SHP77 (cell line): ENCODE measurements at regions not wholly inside any gene's neighbourhood (a gene's known extent, or its start where the extent isn't known, plus 50 kb on each side); places are given as distances from the start of the nearest gene placed in this dataset.

Source experiments
- DNase-seq, 2 experiments: peaks; one replicate each; lab custom pipeline; 2025; lab: John Stamatoyannopoulos, UW

DNA sequence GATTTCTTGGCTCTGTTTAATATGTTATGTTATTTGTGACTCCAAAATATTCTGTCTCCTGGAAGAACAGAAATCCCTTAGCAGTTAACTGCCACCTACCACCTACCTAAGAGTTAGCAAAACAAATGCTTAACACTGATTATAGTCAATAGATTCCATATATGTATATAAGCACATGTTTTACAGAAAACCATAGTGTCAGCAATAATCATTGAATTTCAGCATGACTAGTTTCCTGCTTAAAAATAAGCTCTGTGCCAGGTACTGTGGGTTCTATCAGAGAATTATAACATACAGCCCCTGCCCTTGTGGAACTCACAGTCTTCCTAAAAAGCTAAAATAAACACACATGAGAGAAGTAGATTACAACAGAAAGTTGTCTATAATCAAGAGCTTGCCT lies 561.9 kb upstream of the CAMK1G start:
- DNase-seq, result no peak

DNA sequence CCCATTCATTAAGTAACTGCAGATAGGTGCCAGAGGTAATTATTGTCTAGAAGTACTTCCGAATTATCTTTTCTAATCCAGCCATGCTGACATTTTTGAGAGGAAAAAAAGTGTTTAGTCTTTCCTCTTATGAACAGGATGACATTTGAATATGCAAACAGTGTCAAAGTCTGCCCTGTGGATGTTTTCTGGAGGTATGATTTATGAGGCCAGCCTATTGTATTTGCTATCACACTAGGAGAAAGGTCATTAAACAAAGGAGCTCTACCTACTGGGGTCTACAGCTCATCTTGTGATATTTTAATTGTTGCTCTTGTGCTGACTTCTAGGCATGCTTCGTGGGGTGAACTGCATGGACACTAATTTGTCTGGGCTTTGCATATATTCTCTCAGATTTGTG lies 559.7 kb upstream of the CAMK1G start:
- DNase-seq, result no peak

DNA sequence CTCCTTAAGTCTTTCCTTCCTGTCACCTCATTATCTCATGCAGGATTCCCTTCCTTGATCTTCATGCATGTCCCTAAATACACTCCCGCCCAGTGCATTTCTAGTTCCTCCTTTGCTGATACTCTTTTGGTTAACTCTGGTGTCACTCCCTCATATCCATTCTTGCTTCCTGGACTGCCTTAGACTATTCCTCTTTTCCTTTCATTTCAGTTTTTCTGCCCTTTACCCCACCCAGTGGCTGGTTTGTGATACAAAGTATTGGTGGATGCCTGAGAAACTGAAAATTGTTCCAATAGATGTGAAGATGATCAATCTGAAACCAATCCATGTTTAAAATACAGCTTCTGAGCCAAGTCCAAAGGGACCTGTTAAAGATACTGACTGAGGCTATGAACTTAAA lies 553.8 kb upstream of the CAMK1G start:
- peak; percentile 15 to 27 for DNase-seq

DNA sequence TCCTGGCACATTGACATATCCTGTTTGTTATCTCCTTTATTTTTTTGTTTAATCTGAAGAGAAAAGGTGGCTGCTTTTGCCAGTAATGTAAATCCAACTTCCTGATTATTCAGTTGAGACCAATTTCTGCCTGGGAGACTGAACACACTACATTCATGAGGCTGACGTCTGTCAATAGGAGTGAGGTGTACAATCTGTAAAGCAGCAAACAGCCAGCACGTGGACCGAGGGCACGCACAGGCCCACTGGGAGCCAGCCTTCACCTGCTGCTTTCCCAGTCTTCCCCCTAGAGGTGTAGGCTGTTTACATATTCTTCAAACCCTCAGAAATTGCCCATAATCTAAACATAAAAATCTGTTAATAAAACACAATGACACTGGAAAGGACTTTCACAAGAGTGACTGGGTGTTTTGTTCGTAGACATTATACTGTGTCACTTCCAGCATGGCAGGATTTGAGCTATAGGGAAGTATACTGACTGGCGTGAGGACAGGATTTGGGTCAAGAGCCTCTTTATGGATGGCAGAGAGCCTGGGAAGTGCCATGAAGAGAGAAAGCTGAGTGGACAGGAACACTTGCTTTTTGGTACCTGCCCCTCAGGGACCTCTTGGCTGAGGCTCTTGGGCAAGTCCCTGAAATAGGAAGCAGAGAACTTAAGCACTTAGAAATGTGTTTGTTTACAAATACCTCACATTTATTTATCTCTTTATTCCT lies 552.9 kb upstream of the CAMK1G start:
- peak; percentile 44 to 71 for DNase-seq

DNA sequence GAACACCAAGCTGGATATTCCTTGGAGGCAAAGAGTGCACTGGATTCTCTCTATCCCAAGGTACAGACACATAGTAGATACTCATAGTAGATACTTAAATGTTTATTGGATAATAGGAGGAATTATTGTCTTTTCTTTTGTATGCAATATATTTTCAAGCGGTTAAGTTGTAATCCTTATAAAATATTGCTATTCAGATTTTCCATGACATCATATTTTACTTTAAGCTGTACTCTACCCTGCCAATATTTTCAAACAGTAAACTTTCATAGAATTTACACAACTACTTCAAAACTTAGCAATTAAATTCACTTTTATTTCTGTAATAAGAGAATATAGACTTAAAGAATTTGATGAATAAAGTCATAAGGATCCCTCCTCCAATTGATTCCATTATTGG lies 546.5 kb upstream of the CAMK1G start:
- no peak for DNase-seq

DNA sequence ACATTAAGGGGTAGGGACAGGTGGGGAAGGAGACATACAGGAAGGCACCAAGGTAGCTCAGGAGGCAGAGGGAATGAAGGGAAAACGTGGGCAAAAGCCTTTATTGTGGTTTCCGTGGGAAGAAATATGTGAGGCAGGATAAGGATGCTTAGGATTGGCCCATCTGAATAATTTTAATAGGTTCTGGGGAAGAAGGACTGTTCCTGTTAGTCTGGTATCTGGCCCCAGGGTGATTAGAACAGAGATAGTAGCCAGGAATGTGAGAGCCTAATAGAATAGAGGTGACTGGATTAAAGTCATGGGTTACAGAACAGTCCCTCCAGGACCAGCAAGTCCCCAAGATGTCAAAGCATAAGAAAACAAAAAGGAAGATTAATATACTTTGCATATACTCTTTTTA lies 545.2 kb upstream of the CAMK1G start:
- no peak for DNase-seq

DNA sequence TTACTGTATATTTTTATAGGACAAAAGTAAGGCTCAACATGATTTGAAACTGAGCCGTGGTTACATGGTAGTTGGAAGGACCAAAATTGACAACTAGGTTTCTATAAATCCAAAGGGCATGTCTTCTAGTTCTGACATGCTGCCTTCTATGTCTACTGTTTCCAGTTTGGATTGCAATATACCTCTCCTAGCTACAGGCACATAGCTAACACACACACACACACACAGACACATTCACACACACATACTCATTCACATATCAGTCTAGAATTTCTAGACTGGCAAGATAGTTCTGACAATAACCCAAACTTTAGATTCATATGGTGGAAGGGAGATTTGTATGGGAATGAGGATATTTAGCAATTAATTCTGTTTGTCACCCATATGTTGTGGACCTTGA lies 544.8 kb upstream of the CAMK1G start:
- DNase-seq, result peak in 1 of 2 experiments; percentile 5

DNA sequence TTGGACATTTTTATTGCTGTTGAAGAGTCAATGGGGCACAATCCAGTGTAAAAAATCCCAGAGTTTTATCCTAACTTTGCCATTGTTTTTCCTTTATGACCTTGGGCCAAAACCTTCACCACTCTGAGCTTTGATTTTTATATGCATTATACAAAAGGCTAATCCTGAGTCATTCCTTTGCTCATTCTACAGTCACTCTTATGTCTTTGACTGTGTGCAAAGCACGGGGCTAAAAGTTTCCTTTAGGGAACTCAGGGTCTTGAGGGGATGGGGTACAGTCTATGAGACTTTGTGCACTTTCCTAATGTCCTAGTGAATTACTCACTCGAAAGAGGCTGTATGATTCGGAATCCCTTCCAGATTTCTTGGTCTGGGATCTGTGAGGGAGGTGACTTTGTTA lies 543.2 kb upstream of the CAMK1G start:
- no peak for DNase-seq

DNA sequence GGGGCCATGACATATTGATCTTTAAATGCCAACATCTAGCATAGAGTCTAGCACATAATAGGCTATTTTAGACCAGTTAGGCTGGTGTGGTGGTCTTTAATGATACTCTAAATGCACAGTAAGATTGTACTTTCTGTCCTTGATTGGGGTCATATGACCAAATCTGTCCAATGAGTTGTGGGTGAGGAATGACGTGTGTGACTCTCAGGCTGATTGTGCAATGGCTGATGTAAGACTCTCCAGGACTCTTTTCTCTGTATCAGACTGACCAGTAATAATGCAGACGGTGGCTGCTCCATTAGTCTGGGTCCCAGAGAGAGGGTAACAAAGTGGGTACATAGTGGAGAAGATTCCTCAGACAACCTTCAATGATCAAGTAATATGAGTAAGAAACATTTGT lies 541.6 kb upstream of the CAMK1G start:
- no peak for DNase-seq

DNA sequence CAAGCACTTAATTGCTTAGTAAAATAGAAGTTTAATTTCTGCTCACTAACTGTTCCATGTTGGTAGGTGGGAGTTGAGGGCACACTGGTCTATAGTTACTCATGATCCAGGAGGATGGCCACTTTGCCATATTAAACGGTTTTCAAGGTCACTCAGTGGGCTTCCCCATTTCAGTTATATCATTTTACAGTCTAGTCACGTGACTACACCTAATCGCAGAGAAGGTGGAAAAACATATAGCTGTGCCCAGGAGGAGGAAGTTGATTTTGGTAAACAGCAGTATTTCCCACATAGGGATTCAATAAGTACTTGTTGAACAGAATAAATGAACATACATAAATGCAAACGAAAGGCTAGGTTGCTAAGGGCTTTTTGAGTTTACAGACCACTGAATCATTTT lies 541.1 kb upstream of the CAMK1G start:
- DNase-seq, result no peak

DNA sequence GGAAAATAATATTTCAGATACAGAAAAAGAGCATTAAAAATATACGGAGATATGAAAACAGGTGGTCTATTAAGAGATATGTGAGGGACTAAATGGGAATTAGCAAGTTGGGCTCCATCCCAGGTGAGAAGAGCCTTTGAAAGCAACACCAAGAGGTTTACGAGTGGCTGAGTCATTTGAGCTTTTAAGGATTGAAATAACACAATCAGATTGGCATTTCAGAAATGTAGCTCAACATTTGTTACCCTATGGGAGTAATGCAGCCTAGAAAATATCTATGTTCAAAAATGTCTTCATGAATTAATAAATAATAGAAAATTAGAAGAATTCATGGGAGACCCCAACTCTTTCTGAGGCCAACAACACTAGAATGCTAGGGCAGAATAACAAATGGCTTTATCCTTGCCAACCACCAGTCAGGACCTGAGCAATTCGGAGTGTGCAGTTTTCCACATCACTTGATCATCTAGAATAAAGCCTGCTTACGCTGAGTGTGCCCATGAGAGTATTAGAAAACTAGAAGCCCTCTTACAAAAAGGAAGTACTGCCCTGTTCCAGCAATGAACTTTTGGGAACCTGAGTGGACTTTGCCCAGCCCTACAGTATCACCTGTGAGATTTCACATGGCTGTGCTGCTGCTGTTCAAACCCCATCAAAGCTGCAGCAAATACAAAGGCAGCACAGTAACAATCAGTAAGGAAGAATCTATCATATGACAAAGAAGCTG lies 538.0 kb upstream of the CAMK1G start:
- DNase-seq, result no peak

DNA sequence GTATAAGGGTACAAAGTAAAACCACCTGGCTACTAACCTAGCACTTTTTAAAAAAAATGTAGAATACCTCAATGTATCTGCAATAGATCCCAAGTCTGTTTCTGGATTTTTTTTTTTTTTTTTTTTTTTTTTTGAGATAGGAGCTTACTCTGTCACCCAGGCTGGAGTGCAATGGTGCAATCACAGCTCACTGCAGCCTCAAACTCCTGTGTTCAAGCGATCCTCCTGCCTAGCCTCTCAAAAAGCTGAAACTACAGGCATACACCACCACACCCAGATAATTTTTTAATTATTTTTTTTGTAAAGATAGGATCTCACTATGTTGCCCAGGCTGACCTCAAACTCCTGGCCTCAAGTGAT lies 537.5 kb upstream of the CAMK1G start:
- no peak for DNase-seq

DNA sequence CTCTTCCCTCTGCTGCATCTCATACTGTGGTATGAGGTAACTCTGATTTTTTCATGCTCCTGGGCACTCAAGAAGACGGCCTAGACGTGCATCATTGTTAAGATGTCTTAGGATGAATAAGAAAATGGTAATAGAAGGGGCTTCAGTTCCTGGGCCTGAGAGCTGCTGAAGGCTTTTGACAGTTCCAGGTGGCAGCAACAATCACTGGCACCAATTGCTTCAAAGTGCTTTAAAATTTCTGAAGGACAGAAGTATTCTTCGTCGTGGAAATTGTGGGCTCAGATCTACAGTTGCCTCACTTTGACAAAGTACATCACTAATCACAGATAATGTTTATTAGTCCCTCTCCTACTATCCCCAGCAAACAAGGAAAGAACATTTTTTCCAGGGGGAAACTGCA lies 536.6 kb upstream of the CAMK1G start:
- no peak for DNase-seq

DNA sequence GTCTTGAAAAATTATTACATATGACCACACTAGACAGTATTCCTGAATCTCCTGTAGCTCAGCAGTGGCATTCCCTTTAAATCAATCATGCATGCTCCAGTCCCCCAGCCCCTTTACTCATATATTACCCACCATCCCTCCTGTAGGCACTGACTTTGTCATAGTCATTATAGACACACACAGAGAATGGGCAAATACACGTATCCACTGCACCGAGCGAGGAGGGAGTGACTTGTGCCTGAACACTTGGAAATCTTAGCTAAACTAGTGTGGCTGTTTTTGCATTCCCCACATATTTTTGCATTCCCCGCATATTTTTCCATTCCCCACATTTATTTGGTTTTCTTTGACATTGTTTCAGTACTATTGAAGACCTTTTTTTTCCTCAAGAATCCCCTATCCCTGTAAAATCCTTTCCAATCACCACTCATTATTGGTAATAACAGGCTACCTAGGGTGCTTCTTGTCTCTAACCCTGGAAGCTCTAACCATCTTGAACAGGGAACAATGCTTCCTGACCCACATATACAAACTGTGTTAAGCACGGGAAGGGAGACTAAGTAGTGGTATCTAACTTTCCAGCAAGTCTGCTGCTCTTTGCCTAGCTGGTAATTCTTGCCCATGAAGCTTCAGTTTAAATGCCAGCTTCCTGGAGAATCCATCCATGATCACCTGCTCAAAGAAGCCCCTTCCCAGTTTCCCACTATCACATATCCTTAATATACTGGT lies 534.4 kb upstream of the CAMK1G start:
- DNase-seq, result no peak

DNA sequence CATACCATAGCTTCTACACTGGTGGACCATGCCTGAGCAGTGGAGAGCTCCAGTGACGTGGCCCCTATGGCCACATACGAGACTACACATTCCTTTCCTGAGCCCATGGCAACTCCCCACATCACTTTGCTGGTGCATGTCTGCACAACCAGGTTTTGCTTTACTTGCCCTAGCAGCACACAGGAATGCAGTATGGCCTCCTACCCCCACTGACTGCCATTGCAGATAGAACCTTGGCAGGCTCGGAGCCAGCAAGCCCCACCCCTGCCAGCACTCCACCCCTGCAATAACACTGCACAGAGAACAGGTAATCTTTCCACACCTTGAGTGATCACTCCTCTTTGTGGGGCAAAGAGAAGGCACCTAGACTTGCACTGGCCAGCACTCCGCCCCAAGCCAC lies 531.9 kb upstream of the CAMK1G start:
- no peak for DNase-seq

DNA sequence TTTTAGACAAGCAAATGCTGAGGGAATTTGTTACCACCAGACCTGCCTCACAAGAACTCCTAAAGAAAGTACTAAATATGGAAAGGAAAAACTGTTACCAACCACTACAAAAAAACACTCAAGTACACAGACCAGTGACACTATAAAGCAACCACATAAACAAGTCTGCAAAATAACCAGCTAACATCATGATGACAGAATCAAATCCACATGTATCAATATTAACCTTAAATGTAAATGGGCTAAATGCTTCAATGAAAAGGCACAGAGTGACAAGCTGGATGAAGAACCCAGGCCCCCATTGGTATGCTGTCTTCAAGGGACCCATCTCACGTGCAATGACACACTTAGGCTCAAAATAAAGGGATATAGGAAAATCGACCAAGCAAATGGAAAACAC lies 529.9 kb upstream of the CAMK1G start:
- DNase-seq, result no peak

DNA sequence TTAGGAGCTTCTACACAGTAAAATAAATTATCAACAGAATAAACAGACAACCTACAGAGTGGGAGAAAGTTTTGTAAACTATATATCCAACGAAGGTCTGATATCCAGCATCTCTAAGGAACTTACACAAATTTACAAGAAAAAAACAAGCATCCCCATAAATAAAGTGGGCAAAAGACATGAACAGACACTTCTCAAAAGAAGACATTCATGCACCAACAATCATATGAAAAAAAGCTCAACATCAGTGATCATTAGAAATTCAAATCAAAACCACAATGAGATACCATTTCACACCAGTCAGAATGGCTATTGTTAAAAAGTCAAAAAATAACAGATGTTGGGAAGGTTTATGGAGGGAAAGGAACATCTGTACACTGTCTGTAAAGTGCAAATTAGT lies 526.4 kb upstream of the CAMK1G start:
- DNase-seq, result no peak

DNA sequence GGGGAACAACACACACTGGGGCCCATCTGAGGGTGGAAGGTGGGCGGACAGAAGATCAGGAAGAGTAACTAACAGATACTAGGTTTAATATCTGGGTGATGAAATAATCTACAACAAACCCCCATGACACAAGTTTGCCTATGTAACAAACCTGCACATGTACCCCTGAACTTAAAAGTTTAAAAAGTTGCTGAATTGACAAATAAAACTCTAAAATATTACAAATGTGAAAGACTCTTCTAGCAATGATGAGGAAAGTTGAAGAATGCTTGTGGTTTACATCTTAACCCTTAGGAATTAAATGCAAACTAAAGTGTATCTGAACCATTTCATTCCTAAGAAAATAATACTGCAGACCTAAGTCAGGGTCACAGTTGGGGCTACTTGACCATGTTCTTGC lies 525.6 kb upstream of the CAMK1G start:
- DNase-seq, result no peak

DNA sequence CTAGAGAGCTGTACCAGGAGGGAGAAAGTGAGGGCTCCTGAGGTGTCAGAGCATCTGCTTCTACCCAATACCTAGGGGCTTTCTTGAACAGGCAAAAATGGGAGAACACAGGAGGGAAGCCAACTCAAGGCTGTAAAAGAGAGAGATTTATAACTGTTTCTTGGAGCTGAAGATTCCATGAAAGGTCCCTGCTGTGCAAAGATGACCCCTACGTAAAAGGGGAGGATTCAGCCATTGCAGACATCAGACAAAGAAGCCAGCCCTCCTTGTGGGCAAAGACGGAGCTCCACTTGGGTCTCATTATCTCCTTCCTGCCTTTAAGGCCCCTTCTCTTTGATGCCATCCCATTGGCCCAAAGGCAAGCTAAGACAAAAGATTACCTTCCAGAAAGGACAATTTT lies 524.1 kb upstream of the CAMK1G start:
- DNase-seq, result no peak

DNA sequence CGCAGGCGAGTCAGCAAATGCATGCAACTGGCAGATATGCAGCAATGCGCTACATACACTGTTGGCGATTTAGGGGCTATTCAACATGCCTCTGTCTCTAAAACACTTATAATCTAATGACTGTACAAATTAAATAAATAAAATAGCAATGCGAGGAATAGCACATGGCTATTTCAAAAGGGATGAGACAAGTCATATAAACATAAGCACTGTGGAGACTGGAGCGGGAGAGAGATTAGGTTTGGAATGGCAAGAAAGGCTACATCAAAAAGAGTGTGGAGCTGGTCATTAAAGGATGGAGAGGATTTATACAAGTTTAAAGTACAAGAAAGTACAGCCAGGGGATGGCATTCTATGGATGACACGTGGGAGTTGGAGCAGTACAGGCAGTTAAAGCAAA lies 523.5 kb upstream of the CAMK1G start:
- no peak for DNase-seq

DNA sequence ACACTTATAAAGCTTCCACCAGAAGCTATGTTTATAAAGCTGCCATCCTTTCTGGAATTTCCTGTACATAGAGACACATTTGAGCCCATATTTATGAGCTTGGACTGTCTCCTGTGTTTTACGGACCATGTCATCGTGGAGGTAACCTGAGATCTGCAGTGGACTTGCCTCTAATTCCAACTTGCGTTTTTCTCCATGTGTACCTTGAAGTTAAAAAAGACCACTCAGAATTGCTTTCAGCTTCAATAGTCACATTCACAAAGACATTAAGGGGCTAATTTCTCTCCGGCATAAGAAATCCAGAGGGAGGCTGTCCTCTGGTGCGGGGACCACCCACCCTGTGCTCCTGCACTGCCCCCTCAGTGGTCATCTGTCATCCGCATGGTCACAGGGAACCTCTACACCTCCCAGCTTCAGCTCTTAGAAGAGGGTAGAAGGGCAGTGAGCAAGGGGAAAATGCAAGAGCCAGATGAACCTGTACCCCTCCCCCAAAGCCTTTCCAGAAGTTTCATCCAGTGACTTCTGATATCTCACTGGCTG lies 521.4 kb upstream of the CAMK1G start:
- no peak for DNase-seq

DNA sequence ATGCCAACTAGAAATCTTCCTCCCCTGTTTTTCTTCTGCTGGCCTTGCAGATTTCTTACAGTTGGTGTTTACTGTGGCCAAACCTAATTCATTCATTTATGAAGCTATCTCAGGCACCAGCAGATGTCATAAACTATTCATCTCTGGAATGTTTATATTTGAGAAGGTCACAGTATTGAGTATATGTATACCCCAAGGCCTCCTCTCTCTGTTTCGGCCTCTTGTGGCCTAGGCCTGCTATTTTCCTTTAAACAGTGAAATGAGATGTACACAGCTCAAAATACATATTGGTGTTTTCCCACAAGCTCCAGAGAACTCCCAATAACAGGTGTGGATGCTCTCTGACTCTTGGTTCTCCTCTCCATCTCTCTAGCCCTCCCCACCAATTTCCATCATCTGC lies 520.7 kb upstream of the CAMK1G start:
- DNase-seq, result no peak
